GM13976 (cell line): ENCODE measurements at regions not wholly inside any gene's neighbourhood (a gene's known extent, or its start where the extent isn't known, plus 50 kb on each side); places are given as distances from the start of the nearest gene placed in this dataset.

Experiments used
- DNase-seq: peaks from one replicate; pipeline ENCODE4 v3.0.0; 2012; ENCODE audit warnings: low spot score
- in situ Hi-C: fragments of 300-500 bp; cut with MboI; formaldehyde crosslinking; loops from one replicate; pipeline ENCODE4 v1.12.0; 2022; ENCODE audit warnings: low sequenced_read_pairs, mixed read lengths, inconsistent platforms; ENCODE audit not compliant: unreplicated experiment
- TF ChIP-seq, protein P1 (sequence below): IDR thresholded peaks from 2 replicates; pipeline ENCODE4 v1.5.1; 2012; ENCODE audit warnings: borderline replicate concordance, mild to moderate bottlenecking; ENCODE audit not compliant: insufficient read depth; ENCODE audit errors: extremely low read depth, missing control alignments, control extremely low read depth

- TF ChIP-seq, protein P1, sequence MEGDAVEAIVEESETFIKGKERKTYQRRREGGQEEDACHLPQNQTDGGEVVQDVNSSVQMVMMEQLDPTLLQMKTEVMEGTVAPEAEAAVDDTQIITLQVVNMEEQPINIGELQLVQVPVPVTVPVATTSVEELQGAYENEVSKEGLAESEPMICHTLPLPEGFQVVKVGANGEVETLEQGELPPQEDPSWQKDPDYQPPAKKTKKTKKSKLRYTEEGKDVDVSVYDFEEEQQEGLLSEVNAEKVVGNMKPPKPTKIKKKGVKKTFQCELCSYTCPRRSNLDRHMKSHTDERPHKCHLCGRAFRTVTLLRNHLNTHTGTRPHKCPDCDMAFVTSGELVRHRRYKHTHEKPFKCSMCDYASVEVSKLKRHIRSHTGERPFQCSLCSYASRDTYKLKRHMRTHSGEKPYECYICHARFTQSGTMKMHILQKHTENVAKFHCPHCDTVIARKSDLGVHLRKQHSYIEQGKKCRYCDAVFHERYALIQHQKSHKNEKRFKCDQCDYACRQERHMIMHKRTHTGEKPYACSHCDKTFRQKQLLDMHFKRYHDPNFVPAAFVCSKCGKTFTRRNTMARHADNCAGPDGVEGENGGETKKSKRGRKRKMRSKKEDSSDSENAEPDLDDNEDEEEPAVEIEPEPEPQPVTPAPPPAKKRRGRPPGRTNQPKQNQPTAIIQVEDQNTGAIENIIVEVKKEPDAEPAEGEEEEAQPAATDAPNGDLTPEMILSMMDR = no peak
- in situ Hi-C loops = no loop called here
- DNase-seq = no peak
Measured at GRCh38 chr7:109062798-109063197, 493.1 kb downstream of the DNAJB9 start.

DNA sequence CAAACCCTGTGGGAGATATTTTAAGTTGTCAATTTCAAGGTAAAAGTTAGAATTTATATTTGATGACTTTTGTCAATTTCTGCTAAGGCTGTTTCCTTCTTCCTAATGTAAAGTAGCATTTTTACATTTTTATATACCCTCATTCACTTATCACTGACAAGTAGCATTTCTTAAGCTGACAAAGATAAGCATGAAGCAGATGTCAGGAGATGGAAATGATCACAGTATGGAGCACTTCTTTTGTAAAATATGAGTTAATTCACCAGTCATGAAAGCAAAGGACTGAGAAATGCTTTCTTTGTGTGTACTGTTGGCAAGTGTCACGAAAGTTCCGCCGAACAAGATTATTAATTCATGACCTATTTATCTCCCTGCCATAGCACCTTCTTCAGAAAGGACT, 503.9 kb downstream of the DNAJB9 start:
- no peak for DNase-seq
- TF ChIP-seq, protein P1 = no peak
- in situ Hi-C loops = no loop called here

DNA sequence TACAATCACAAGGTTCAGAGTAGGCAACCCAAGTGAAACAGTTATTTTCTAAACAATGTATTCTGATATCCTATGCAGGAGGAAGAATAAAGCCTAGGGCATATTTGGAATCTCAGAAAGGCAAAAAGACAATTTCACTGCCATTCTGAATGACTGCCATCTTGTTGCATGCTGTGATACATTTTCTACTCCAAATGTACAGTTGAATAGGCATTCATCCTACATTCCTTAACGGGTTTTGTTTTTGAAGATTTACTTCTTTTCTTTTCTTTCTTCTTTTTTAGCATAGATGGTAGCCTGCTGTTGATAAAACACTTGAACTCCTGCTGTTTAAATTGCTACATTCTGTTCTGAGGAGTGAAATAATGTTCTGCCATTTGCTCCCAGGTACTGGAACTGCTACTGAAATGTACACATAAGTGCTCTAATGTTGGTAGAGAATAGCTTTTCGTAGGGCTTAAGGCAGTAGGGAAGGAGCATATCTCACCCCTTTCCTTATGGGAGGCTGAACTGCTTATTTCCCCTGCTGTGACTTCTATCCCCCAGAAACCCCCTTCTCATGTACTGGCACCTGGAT, 506.8 kb downstream of the DNAJB9 start:
- no peak for DNase-seq
- TF ChIP-seq, protein P1 = no peak
- in situ Hi-C loops = no loop called here

GRCh38 chr7:109091042-109091441, 521.4 kb downstream of the DNAJB9 start:
- in situ Hi-C loops = no loop called here
- TF ChIP-seq, protein P1 = no peak
- DNase-seq = no peak

DNA sequence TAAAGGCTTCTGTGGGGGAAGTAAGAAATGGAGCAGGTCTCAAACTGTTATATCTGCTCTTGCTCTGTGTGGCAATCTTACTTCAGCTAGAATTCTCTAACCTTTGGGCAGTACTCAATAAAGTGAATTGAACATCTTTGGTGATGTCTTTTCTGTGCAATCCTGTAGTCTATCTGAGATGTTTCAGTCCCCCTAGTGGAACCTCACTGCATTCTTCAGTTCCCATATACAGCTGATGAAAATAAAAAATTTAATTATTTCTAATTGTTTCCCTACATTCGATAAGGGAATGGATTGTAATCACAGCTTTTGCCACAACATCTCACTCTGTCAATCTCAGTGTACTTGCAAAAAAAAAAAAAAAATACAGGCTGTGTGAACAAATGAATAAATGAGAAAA, 522.6 kb downstream of the DNAJB9 start:
- no peak for DNase-seq

DNA sequence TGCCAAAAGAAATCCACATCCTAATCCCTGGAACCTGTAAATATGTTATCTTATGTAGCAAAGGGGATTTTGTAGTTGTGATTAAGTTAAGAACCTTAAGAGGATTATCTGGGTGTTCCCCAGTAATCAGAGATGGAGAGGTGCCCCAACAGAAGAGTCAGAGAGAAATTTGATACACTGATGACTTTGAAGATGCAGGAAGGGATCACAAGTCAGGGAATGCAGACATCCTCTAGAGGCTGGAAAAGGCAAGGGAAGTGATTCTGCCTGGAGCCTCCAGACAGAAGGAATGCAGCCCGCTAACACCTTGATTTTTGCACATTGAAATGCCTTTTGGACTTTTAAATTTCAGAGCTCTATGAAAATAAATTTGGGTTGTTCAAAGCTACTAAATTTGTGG, 531.7 kb downstream of the DNAJB9 start:
- in situ Hi-C loops = no loop called here
- no peak for DNase-seq
- TF ChIP-seq, protein P1 = no peak

More for the DNA sequence above, 522.6 kb downstream of the DNAJB9 start:
- in situ Hi-C loops = no loop called here
- TF ChIP-seq, protein P1 = no peak

- TF ChIP-seq, protein P1 = no peak
- DNase-seq = no peak
- in situ Hi-C loops = no loop called here
Measured at GRCh38 chr7:109109558-109109957, 539.9 kb downstream of the DNAJB9 start.
